Anterior cingulate cortex (tissue), 58 donors: ENCODE measurements at regions not wholly inside any gene's neighbourhood (a gene's known extent, or its start where the extent isn't known, plus 50 kb on each side); places are given as distances from the start of the nearest gene placed in this dataset.

ENCODE experiments used
- DNase-seq, 58 donors: peaks; one replicate each; lab custom pipeline; 2025; lab: John Stamatoyannopoulos, UW

- DNase-seq = no peak
These were observed 135.5 kb upstream of the FUT8 start for GRCh38 chr14:65277027-65277426.

- DNase-seq = peak in 5 of 58 donors; percentile 7 to 33 (median 22)
These were observed 134.8 kb upstream of the FUT8 start for GRCh38 chr14:65277580-65278270.

GRCh38 chr14:65278589-65278988, 133.9 kb upstream of the FUT8 start:
- no peak for DNase-seq

DNA sequence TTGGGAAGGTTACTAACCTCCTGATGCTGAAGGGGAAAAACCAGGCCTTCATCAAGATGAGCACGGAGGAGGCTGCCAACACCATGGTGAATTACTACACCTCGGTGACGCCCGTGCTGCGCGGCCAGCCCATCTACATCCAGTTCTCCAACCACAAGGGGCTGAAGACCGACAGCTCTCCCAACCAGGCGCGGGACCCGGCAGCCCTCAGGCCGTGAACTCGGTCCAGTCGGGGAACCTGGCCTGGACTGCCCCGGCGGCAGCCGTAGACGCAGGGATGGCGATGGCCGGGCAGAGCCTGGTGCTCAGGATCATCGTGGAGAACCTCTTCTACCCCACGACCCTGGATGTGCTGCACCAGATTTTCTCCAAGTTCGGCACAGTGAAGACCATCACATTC, 133.0 kb upstream of the FUT8 start:
- no peak for DNase-seq

- DNase-seq = peak in 1 of 58 donors; percentile 27
These were observed 132.6 kb upstream of the FUT8 start for GRCh38 chr14:65279958-65280357.

DNA sequence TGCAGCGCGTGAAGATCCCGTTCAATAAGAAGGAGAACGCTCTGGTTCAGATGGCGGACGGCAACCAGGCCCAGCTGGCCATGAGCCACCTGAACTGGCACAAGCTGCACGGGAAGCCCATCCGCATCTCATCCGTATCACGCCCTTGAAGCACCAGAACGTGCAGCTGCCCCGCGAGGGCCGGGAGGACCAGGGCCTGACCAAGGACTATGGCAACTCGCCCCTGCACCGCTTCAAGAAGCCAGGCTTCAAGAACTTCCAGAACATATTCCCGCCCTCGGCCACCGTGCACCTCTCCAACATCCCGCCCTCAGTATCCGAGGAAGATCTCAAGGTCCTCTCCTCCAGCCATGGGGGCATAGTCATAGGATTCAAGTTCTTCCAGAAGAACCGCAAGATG, 131.9 kb upstream of the FUT8 start:
- DNase-seq = no peak

GRCh38 chr14:65281991-65282895, 130.3 kb upstream of the FUT8 start:
- peak in 55 of 58 donors; percentile 8 to 94 (median 68) for DNase-seq

- peak in 1 of 58 donors; percentile 46 for DNase-seq
These were observed 129.7 kb upstream of the FUT8 start for GRCh38 chr14:65282896-65283253.

GRCh38 chr14:65286443-65286842, 126.1 kb upstream of the FUT8 start:
- DNase-seq = peak in 2 of 58 donors; percentile 13

- DNase-seq = no peak
These were observed 125.0 kb upstream of the FUT8 start for GRCh38 chr14:65287264-65288131.

- DNase-seq = no peak
These were observed 121.7 kb upstream of the FUT8 start for GRCh38 chr14:65290830-65291229.

DNA sequence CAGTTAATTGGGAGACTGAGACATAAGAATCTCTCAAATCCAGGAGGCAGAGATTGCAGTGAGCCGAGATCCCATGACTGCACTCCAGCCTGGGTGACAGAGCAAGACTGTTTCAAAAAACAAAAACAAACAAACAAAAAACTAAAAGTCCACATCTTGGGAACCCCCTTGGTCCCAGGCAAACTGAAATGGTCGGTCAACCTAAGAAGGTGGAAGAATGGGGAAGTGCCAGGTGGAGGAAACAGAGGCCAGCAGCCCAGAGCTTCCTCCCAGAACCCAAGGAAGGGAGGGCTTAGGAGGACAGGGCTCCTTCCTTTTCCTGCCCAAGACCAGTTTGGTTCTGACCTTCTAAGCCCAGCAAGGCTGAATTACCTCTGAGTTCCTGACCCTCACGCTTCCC, 121.0 kb upstream of the FUT8 start:
- no peak for DNase-seq

DNA sequence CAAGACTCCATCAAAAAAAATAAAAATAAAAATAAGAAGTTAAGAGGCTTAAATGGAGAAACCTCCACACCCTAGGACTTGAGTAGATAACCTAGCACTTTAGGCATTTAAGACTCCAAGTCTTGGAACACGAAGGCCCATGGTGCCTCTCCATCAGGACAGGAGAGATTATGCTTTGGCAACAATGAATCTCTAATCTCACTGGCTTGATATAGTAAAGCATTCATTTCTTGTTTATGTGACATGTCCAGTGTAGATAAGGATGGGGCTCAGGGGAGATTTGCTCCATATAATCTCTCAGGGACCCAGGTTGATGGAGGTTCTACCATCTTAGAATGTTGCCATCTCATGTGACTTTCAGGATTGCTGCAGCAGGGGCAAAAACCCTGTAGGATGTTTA, 117.7 kb upstream of the FUT8 start:
- DNase-seq = no peak

GRCh38 chr14:65296402-65296801, 116.1 kb upstream of the FUT8 start:
- no peak for DNase-seq

DNA sequence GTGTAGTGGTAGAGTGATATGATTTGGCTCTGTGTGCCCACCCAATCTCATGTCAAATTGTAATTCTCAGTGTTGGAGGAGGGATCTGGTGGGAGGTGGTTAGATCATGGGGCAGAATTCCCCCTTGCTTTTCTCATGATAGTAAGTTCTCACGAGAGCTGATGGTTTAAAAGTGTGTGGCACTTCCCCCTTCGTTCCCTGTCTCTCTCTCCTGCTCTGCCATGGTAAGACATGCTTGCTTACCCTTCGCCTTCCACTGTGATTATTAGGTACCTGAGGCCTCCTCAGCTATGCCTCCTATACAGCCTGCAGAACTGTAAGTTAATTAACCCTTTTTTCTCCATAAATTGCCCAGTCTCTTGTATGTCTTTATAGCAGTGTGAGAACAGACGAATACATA, 115.7 kb upstream of the FUT8 start:
- DNase-seq = no peak

DNA sequence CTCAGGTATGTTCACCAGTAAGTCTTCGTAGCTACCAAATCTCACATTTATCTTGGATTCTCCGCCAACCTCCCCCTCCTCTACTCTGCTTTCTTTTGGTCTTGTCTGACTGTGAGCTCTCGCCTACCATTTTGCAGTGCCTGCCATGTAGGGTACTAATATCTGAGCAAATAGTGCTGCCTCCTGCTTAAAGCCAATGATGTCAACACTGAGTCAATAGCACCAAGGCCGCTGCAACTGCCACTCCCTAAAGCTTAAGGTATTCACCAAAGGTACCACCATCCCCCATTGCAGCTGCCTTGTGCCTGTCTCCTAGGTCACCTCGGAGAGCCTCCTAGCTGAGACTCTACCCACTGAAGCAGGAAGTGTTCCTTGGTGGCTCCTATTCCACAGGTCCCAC, 114.8 kb upstream of the FUT8 start:
- no peak for DNase-seq

DNA sequence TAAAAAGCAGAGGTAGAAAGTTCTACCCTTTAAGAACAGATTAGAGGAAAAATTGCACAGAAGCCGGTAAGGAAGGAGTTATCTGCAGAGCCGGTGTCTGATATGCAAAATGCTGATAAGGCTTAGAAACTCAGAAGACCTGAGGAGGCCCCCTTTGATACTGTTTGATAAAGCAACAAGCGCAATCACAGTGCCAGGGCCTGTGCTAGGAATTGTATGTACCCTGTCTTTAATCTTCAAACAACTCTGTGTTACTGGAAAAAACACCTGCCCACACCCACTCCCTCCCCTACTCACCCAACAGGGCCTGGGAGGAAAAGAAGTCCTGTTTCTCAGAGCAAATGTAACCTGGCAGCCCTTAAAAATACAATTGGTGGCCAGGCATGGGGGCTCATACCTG, 112.7 kb upstream of the FUT8 start:
- no peak for DNase-seq

DNA sequence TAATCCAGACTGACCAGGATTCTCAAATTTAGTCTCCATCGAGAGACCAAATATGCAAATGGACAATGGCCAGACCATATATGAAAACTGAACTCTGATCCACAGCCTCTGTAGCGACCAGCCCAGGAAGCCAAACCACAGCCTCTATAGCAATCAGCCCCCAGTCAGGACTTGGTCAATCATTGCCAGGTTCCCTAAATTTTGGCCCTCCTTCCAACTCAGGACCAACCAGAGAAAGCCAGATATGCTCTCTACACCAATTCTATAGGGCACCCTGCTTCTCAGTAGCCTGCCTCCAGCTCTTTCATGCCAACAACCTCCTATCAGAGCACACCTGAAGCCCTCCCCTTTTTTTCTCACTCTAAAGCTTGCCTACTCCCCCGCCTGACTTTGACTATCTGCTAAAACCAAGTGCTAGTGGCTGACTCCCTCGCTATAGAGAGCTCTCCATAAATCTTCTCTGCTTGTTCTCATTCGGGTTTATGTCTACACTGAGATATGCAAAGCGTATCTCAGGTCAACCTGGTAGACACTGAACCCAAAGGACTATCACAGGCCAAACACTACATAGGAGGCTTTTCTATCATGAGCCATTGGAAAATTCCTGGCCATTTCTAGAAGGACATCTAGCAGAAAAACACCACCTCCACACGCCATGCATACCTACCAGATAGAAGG, 110.5 kb upstream of the FUT8 start:
- DNase-seq = no peak

GRCh38 chr14:65302571-65303189, 109.8 kb upstream of the FUT8 start:
- no peak for DNase-seq
